Lower leg skin (tissue), 3 donors: ENCODE measurements at regions not wholly inside any gene's neighbourhood (a gene's known extent, or its start where the extent isn't known, plus 50 kb on each side); places are given as distances from the start of the nearest gene placed in this dataset.

Experiments
- CTCF ChIP-seq, 3 donors: fragments of 450-650 bp; IDR thresholded peaks; one replicate each; pipeline ENCODE4 v1.5.1; 2016; ENCODE audit warnings: antibody characterized with exemption in 3 of 3, mild to moderate bottlenecking in 3 of 3, moderate library complexity in 2 of 3
- POLR2A ChIP-seq, 2 donors: fragments of 450-650 bp; IDR thresholded peaks; one replicate each; pipeline ENCODE4 v1.6.1; 2016 to 2017; ENCODE audit warnings: antibody characterized with exemption in 2 of 2, mild to moderate bottlenecking in 1 of 2, moderate library complexity in 1 of 2

GRCh38 chr5:155085282-155085989, 71.9 kb downstream of the KIF4B start:
- TF ChIP-seq CTCF (IDR thresholded peaks at IDR 0.05) (no peak), POLR2A (IDR thresholded peaks at IDR 0.05) (no peak)
